BLaER1 (cell line): ENCODE measurements at regions not wholly inside any gene's neighbourhood (a gene's known extent, or its start where the extent isn't known, plus 50 kb on each side); places are given as distances from the start of the nearest gene placed in this dataset.

Experiments
- H3K27ac ChIP-seq: shearing (Covaris generic); formaldehyde crosslinking; 2 replicates; pipeline ENCODE4 v1.8.1; 2022
- H3K27me3 ChIP-seq: shearing (Covaris generic); formaldehyde crosslinking; 2 replicates; pipeline ENCODE4 v1.8.1; 2022
- H3K36me3 ChIP-seq: shearing (Covaris generic); formaldehyde crosslinking; 2 replicates; pipeline ENCODE4 v1.8.1; 2022
- H3K4me1 ChIP-seq: shearing (Covaris generic); formaldehyde crosslinking; 2 replicates; pipeline ENCODE4 v1.8.1; 2022
- H3K4me2 ChIP-seq: shearing (Covaris generic); formaldehyde crosslinking; 2 replicates; pipeline ENCODE4 v1.8.1; 2022
- H3K4me3 ChIP-seq: shearing (Covaris generic); formaldehyde crosslinking; 2 replicates; pipeline ENCODE4 v1.8.1; 2022
- H3K9ac ChIP-seq: shearing (Covaris generic); formaldehyde crosslinking; 2 replicates; pipeline ENCODE4 v1.8.1; 2022
- H3K9me3 ChIP-seq: shearing (Covaris generic); formaldehyde crosslinking; 2 replicates; pipeline ENCODE4 v1.8.1; 2022
- H4K20me1 ChIP-seq: shearing (Covaris generic); formaldehyde crosslinking; 2 replicates; pipeline ENCODE4 v1.8.1; 2022
- Cebpa-rat ChIP-seq: shearing (Covaris generic); IDR thresholded peaks from 2 replicates; pipeline ENCODE4 v1.8.1; 2022

- Histone ChIP-seq H3K9me3 (peaks cover 12% of the 10 kb centered on the region), H3K4me1 (no peaks in the 10 kb centered on the region), H3K27me3 (no peaks in the 10 kb centered on the region), H3K9ac (no peak overlapping the region), H3K27ac (no peak overlapping the region), H3K36me3 (no peaks in the 10 kb centered on the region), H3K4me3 (no peak overlapping the region), H4K20me1 (no peaks in the 10 kb centered on the region), H3K4me2 (no peak overlapping the region)
- TF ChIP-seq Cebpa-rat, result no peak
Measured at GRCh38 chr4:154001193-154001592, 212.3 kb upstream of the SFRP2 start.

GRCh38 chr4:153997516-153997915 lies 208.6 kb upstream of the SFRP2 start:
- Histone ChIP-seq H3K9ac (no peak overlapping the region), H3K4me1 (no peaks in the 10 kb centered on the region), H3K27me3 (no peaks in the 10 kb centered on the region), H3K4me2 (no peak overlapping the region), H3K36me3 (no peaks in the 10 kb centered on the region), H3K4me3 (no peak overlapping the region), H3K9me3 (peaks cover 15% of the 10 kb centered on the region), H4K20me1 (no peaks in the 10 kb centered on the region), H3K27ac (no peak overlapping the region)
- no peak for TF ChIP-seq Cebpa-rat

DNA sequence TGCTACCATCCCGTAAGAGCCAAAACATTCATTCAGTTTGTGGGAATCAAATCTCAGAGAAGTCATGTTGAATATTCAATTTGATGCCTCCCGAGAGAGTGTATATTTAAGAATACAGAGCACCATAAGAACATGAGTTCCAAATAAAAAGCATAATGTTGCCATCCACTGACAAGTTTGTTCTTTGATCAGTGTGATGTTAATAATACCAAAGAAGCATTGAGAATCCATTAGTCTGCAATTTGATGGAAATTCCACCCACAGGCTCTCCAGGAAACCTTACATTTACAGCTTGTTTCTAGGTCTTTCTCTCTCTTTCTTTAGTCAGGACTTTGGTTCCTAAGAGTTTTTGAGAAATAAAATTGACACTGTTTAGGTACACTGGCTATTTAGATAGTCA lies 200.6 kb upstream of the SFRP2 start:
- Histone ChIP-seq H3K4me1 (no peaks in the 10 kb centered on the region), H3K9me3 (no peaks in the 10 kb centered on the region), H4K20me1 (no peaks in the 10 kb centered on the region), H3K27me3 (no peaks in the 10 kb centered on the region), H3K36me3 (no peaks in the 10 kb centered on the region), H3K9ac (no peak overlapping the region), H3K4me2 (no peak overlapping the region), H3K4me3 (no peak overlapping the region), H3K27ac (no peak overlapping the region)
- TF ChIP-seq Cebpa-rat, result no peak

- H4K20me1 ChIP-seq, result no peaks in the 10 kb centered on the region
- no peaks in the 10 kb centered on the region for H3K27me3 ChIP-seq
- H3K9me3 ChIP-seq, result no peaks in the 10 kb centered on the region
- no peak overlapping the region for H3K27ac ChIP-seq
- no peaks in the 10 kb centered on the region for H3K4me1 ChIP-seq
- H3K4me2 ChIP-seq, result no peak overlapping the region
- H3K9ac ChIP-seq, result no peak overlapping the region
- TF ChIP-seq Cebpa-rat, result no peak
- H3K36me3 ChIP-seq, result no peaks in the 10 kb centered on the region
- H3K4me3 ChIP-seq, result no peak overlapping the region
Measured at GRCh38 chr4:153988492-153989363, 199.8 kb upstream of the SFRP2 start.

DNA sequence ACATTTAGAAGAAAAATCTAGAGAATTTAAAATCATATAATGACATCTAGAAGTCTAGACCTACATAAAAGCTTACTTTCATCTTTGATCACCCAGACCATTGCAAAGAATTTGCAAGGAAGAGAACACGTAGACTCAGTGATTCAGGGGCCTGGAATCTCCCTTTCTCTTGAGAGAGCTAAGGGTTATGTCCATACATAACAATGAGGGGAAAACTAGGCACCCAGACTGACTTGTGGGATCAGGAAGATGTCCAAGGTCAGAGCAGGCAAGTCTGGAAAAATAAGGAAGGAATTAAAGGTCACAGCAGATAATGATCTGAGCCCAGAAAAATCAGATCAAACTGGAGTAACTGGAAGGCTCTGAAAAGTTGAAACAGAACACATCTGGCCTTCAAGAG lies 198.4 kb upstream of the SFRP2 start:
- Histone ChIP-seq H3K4me3 (no peak overlapping the region), H3K4me2 (no peak overlapping the region), H3K4me1 (no peaks in the 10 kb centered on the region), H3K9me3 (0 out of 2 replicates have a peak, but pooled peaks cover 7% of the 10 kb centered on the region), H3K27ac (no peak overlapping the region), H3K27me3 (no peaks in the 10 kb centered on the region), H4K20me1 (no peaks in the 10 kb centered on the region), H3K9ac (no peak overlapping the region), H3K36me3 (no peaks in the 10 kb centered on the region)
- TF ChIP-seq Cebpa-rat, result no peak

DNA sequence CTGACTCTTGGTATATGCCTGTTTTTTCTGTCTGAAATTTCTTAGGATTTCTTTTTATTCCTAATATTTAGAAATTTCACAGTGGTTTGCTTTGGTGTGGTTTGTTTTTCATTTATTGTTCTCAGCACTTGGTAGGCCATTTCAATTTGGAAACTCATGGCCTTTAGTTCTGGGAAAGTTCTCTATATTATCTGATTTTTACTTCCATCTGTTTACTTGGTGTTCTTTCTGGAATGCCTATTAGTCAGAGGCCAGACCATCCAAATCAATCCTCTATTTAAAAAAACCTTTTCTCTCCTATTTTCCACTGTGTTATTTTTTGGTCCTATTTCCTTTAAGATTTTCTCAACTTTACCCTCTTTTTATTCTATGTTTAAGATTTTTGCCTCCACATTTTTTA lies 188.1 kb upstream of the SFRP2 start:
- H3K27me3 ChIP-seq, result no peaks in the 10 kb centered on the region
- no peaks in the 10 kb centered on the region for H3K4me1 ChIP-seq
- H3K27ac ChIP-seq, result no peak overlapping the region
- H4K20me1 ChIP-seq, result no peaks in the 10 kb centered on the region
- no peak overlapping the region for H3K4me2 ChIP-seq
- TF ChIP-seq Cebpa-rat, result no peak
- H3K4me3 ChIP-seq, result no peak overlapping the region
- no peak overlapping the region for H3K9ac ChIP-seq
- H3K9me3 ChIP-seq, result peaks cover 34% of the 10 kb centered on the region
- no peaks in the 10 kb centered on the region for H3K36me3 ChIP-seq

GRCh38 chr4:153974452-153974851 lies 185.6 kb upstream of the SFRP2 start:
- Histone ChIP-seq H3K9ac (no peak overlapping the region), H3K36me3 (no peaks in the 10 kb centered on the region), H3K4me2 (no peak overlapping the region), H3K4me3 (0 out of 2 replicates have a peak overlapping the region, but pooled peaks have one; percentile 8), H3K27me3 (no peaks in the 10 kb centered on the region), H3K9me3 (peaks cover 30% of the 10 kb centered on the region), H3K27ac (no peak overlapping the region), H3K4me1 (no peaks in the 10 kb centered on the region), H4K20me1 (no peaks in the 10 kb centered on the region)
- no peak for TF ChIP-seq Cebpa-rat

GRCh38 chr4:153973942-153974341 lies 185.1 kb upstream of the SFRP2 start:
- Histone ChIP-seq H3K27ac (no peak overlapping the region), H3K27me3 (no peaks in the 10 kb centered on the region), H3K4me1 (no peaks in the 10 kb centered on the region), H3K9ac (no peak overlapping the region), H4K20me1 (no peaks in the 10 kb centered on the region), H3K9me3 (peaks cover 30% of the 10 kb centered on the region), H3K36me3 (no peaks in the 10 kb centered on the region), H3K4me2 (no peak overlapping the region), H3K4me3 (no peak overlapping the region)
- no peak for TF ChIP-seq Cebpa-rat

GRCh38 chr4:153971899-153972298 lies 183.0 kb upstream of the SFRP2 start:
- Histone ChIP-seq H3K4me1 (no peaks in the 10 kb centered on the region), H3K36me3 (no peaks in the 10 kb centered on the region), H3K4me2 (no peak overlapping the region), H3K4me3 (no peak overlapping the region), H3K27me3 (no peaks in the 10 kb centered on the region), H3K9ac (no peak overlapping the region), H3K27ac (no peak overlapping the region), H4K20me1 (no peaks in the 10 kb centered on the region), H3K9me3 (peaks cover 30% of the 10 kb centered on the region)
- TF ChIP-seq Cebpa-rat, result no peak

GRCh38 chr4:153970169-153970568 lies 181.3 kb upstream of the SFRP2 start:
- Histone ChIP-seq H3K4me1 (no peaks in the 10 kb centered on the region), H3K9ac (no peak overlapping the region), H3K27me3 (no peaks in the 10 kb centered on the region), H3K9me3 (peaks cover 20% of the 10 kb centered on the region), H4K20me1 (no peaks in the 10 kb centered on the region), H3K4me3 (no peak overlapping the region), H3K36me3 (no peaks in the 10 kb centered on the region), H3K27ac (no peak overlapping the region), H3K4me2 (no peak overlapping the region)
- no peak for TF ChIP-seq Cebpa-rat
